CD4-positive, alpha-beta T cell (primary cell): ENCODE measurements at regions not wholly inside any gene's neighbourhood (a gene's known extent, or its start where the extent isn't known, plus 50 kb on each side); places are given as distances from the start of the nearest gene placed in this dataset.

Experiments
- ATAC-seq: fragments of 200-7000 bp; cut with Tn5 transposase; one replicate; pipeline ENCODE4 v1.10.0; 2022; ENCODE audit warnings: mild to moderate bottlenecking; ENCODE audit not compliant: poor library complexity
- CTCF ChIA-PET: fragments of 350-600 bp; sonication (Branson Sonifier 250); formaldehyde crosslinking; loops from one replicate; lab custom pipeline; 2021; ENCODE audit warnings: antibody characterized with exemption, inconsistent platforms; lab: Charles Lee
- POLR2A ChIA-PET: fragments of 350-600 bp; sonication (Branson Sonifier 250); formaldehyde crosslinking; loops from one replicate; lab custom pipeline; 2021; ENCODE audit warnings: antibody characterized with exemption, inconsistent platforms; lab: Charles Lee
- DNase-seq, 14 experiments: peaks; one replicate each; pipeline ENCODE4 v3.0.0-alpha.2; 2013 to 2020; ENCODE audit warnings: mixed read lengths in 2 of 14
- H3K27ac ChIP-seq, 2 donors: one replicate each; pipeline versions ENCODE4 v1.5.1 to v1.7.0; 2013; ENCODE audit warnings: low read length in 2 of 2, low read depth in 1 of 2, mild to moderate bottlenecking in 1 of 2
- H3K27me3 ChIP-seq, 2 experiments: 1 replicate in 1 of 2; 2 replicates in 1 of 2; pipeline versions ENCODE4 v1.6.1 to v1.7.0; 2013; ENCODE audit warnings: low read length in 2 of 2, control low read depth in 1 of 2, mild to moderate bottlenecking in 1 of 2, moderate library complexity in 1 of 2; ENCODE audit not compliant: insufficient read depth in 2 of 2, control insufficient read depth in 1 of 2
- H3K36me3 ChIP-seq: one replicate; pipeline ENCODE4 v1.6.1; 2013; ENCODE audit warnings: low read length, control low read depth; ENCODE audit not compliant: insufficient read depth
- H3K4me1 ChIP-seq: one replicate; pipeline ENCODE4 v1.6.1; 2013; ENCODE audit warnings: low read length, control low read depth; ENCODE audit not compliant: insufficient read depth
- H3K4me3 ChIP-seq: one replicate; pipeline ENCODE4 v1.5.1; 2013; ENCODE audit warnings: mild to moderate bottlenecking, low read length, moderate library complexity
- H3K9me3 ChIP-seq, 2 experiments: 1 replicate in 1 of 2; 2 replicates in 1 of 2; pipeline versions ENCODE4 v1.6.1 to v1.7.0; 2013; ENCODE audit warnings: low read length in 2 of 2, mild to moderate bottlenecking in 2 of 2, control low read depth in 1 of 2, moderate library complexity in 1 of 2; ENCODE audit not compliant: control insufficient read depth in 1 of 2, insufficient read depth in 1 of 2
- H3K27ac Mint-ChIP-seq: one replicate; pipeline ENCODE4 v1.8.0; 2020; ENCODE audit warnings: mixed read lengths
- H3K27me3 Mint-ChIP-seq: one replicate; pipeline ENCODE4 v1.8.0; 2021; ENCODE audit warnings: mixed read lengths
- H3K36me3 Mint-ChIP-seq: one replicate; pipeline ENCODE4 v1.8.0; 2021; ENCODE audit warnings: low read depth, mixed read lengths
- H3K4me1 Mint-ChIP-seq: one replicate; pipeline ENCODE4 v1.8.0; 2021; ENCODE audit warnings: low read depth, mixed read lengths
- H3K4me3 Mint-ChIP-seq: one replicate; pipeline ENCODE4 v1.8.0; 2020; ENCODE audit warnings: mild to moderate bottlenecking, mixed read lengths
- H3K9me3 Mint-ChIP-seq: one replicate; pipeline ENCODE4 v1.8.0; 2020; ENCODE audit warnings: mixed read lengths
- intact Hi-C, 2 experiments: fragments of 100-400 bp; cut with DNase I in 1 of 2; cut with micrococcal nuclease in 1 of 2; formaldehyde crosslinking; loops; one replicate each; pipeline versions ENCODE4 v1.15.1 to v1.9.0; 2023 to 2025; cut with DNase I, micrococcal nuclease
- TF ChIP-seq, protein P1 (sequence below): fragments of 200-600 bp; IDR thresholded peaks from one replicate; pipeline ENCODE4 v1.8.0; 2022; ENCODE audit warnings: antibody characterized with exemption, mild to moderate bottlenecking

DNA sequence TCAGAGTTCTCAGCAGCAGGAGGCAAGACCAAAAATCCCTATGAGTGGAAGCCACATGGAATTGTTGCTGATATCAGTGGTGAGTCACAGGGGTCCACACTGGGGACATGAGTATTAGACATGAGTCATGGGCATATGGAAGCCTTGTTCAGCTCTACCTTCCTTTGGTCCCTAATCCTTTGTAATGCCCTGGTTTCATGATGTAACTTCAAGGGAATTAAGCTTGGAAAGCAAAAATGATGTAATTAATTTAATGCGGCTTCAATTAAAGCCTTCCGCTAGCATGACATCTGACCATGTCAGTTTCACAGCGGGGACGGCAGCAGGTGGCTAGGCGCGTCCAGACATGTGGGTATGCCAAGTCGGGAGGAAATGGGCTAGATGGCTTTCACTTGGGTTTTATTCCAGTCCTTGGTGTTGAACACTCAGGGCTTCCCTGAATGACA lies 176.1 kb upstream of the RGMA start:
- Mint-ChIP-seq H3K27me3 (peaks cover 8% of the 10 kb centered on the region), H3K4me1 (no peaks in the 10 kb centered on the region), H3K9me3 (peaks cover 4% of the 10 kb centered on the region), H3K36me3 (no peaks in the 10 kb centered on the region), H3K4me3 (no peak overlapping the region), H3K27ac (no peak overlapping the region)
- DNase-seq (no peak), ATAC-seq (no peak)
- Histone ChIP-seq H3K27me3 (no peaks in the 10 kb centered on the region), H3K36me3 (no peaks in the 10 kb centered on the region), H3K27ac (no peak overlapping the region), H3K4me3 (no peak overlapping the region), H3K4me1 (no peaks in the 10 kb centered on the region), H3K9me3 (peaks cover 0 to 17% of the 10 kb centered on the region in 2 experiments)
- TF ChIP-seq, protein P1, sequence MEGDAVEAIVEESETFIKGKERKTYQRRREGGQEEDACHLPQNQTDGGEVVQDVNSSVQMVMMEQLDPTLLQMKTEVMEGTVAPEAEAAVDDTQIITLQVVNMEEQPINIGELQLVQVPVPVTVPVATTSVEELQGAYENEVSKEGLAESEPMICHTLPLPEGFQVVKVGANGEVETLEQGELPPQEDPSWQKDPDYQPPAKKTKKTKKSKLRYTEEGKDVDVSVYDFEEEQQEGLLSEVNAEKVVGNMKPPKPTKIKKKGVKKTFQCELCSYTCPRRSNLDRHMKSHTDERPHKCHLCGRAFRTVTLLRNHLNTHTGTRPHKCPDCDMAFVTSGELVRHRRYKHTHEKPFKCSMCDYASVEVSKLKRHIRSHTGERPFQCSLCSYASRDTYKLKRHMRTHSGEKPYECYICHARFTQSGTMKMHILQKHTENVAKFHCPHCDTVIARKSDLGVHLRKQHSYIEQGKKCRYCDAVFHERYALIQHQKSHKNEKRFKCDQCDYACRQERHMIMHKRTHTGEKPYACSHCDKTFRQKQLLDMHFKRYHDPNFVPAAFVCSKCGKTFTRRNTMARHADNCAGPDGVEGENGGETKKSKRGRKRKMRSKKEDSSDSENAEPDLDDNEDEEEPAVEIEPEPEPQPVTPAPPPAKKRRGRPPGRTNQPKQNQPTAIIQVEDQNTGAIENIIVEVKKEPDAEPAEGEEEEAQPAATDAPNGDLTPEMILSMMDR = no peak
- intact Hi-C loops = no loop called here
- ChIA-PET POLR2A (no interaction called here), CTCF (no interaction called here)

DNA sequence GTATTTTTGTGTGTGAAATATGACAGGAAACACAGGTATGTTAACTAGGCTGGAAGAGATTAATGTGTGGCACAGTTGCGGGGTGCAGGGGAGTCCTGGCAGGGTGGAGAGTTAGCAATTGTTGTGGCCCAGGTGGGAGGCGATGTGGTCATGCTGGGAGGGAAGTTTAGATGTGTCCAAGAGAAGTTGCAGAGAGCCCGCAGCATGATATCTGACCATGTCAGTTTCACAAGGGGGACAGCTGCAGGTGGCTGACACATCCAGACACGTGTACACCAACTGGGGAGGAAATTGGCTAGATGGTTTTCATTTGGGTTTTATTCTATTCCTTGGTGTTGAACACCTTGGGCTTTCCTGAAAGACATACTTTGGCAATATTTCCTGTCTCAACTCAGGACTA lies 172.8 kb upstream of the RGMA start:
- TF ChIP-seq, protein P1 = no peak
- no peaks in the 10 kb centered on the region for H3K36me3 Mint-ChIP-seq
- intact Hi-C loops = no loop called here
- Histone ChIP-seq H3K4me1 (no peaks in the 10 kb centered on the region), H3K36me3 (no peaks in the 10 kb centered on the region), H3K27me3 (no peaks in the 10 kb centered on the region), H3K4me3 (no peak overlapping the region), H3K27ac (no peak overlapping the region), H3K9me3 (peaks cover 0 to 6% of the 10 kb centered on the region in 2 experiments)
- H3K9me3 Mint-ChIP-seq = no peaks in the 10 kb centered on the region
- peaks cover 11% of the 10 kb centered on the region for H3K27me3 Mint-ChIP-seq
- no peak for ATAC-seq
- POLR2A ChIA-PET = no interaction called here
- no peak for DNase-seq
- H3K4me1 Mint-ChIP-seq = no peaks in the 10 kb centered on the region
- CTCF ChIA-PET = no interaction called here
- H3K4me3 Mint-ChIP-seq = no peak overlapping the region
- no peak overlapping the region for H3K27ac Mint-ChIP-seq

DNA sequence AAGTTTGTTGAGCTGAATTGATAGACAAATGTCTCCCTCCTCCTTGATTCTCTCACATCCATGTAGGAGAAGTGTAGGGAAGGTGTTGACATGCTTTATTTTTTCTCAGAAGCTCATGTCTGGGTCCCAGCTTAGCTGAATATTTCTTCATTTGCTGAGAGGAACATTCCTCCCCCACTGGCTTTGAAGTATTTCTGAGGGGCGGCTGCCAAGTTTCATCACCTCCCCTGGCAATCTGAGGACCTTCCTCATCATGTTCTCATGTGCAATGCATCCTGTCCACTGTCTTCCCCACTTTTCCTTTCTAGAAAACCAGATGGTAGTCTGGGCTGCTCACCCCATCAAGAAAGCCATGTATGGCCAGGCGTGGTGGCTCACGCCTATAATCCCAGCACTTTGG lies 168.9 kb upstream of the RGMA start:
- H3K4me1 Mint-ChIP-seq = no peaks in the 10 kb centered on the region
- ChIA-PET CTCF (no interaction called here), POLR2A (no interaction called here)
- ATAC-seq (no peak), DNase-seq (no peak)
- H3K27ac Mint-ChIP-seq = no peak overlapping the region
- Histone ChIP-seq H3K36me3 (no peaks in the 10 kb centered on the region), H3K4me1 (no peaks in the 10 kb centered on the region), H3K4me3 (no peak overlapping the region), H3K27me3 (no peaks in the 10 kb centered on the region), H3K9me3 (no peaks in the 10 kb centered on the region), H3K27ac (no peak overlapping the region)
- H3K27me3 Mint-ChIP-seq = peaks cover 7% of the 10 kb centered on the region
- H3K4me3 Mint-ChIP-seq = no peak overlapping the region
- H3K36me3 Mint-ChIP-seq = no peaks in the 10 kb centered on the region
- H3K9me3 Mint-ChIP-seq = no peaks in the 10 kb centered on the region
- intact Hi-C loops = no loop called here
- TF ChIP-seq, protein P1 = no peak
